ENCODE measurements at regions not wholly inside any gene's neighbourhood (a gene's known extent, or its start where the extent isn't known, plus 50 kb on each side); places are given as distances from the start of the nearest gene placed in this dataset.

DNA sequence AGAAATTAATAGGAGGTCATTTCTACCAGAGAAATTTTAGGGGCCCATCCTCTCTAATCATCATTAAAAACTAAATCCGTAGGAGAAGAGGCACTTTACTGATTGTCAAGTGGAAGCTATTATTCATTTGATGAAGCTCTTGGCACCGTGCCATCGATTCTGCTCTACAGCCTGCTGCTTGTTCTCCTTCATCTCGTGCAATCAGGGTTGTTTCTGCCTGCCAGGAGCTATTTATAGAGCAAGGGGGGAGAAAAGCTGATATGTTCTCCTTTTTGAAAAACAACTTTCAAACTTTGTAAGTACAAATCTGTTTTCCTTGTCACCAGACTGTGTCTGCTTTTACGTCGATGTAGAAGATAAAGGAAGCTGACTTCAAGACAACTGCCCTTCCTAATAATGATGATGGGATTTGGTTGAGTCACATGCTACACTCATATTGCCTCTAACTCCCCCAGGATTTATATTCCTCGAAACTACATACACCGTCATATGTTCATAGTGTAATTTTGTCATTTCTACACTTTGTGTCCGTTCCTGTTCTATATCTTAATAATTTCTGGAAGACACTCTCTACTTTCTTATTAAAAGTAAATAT lies 169.6 kb upstream of the LHX8 start:
- Mint-ChIP-seq H3K4me1 (no peaks in the 10 kb centered on the region), H3K4me3 (no peak overlapping the region), H3K27me3 (ENCODE audit: insufficient read depth, low read depth, poor library complexity) (no peaks in the 10 kb centered on the region), H3K27ac (no peak overlapping the region), H3K9me3 (no peaks in the 10 kb centered on the region), H3K36me3 (ENCODE audit: low read depth) (no peaks in the 10 kb centered on the region)
- Histone ChIP-seq H2AFZ (no peak overlapping the region), H3K9me2 (ENCODE audit: insufficient read depth) (no peaks in the 10 kb centered on the region), H3K27me3 (ENCODE audit: insufficient read depth) (no peaks in the 10 kb centered on the region), H3K36me3 (ENCODE audit: insufficient read depth) (no peaks in the 10 kb centered on the region), H3K79me2 (replicated peaks; ENCODE audit: insufficient read depth) (no peaks in the 10 kb centered on the region), H3K4me1 (ENCODE audit: insufficient read depth) (no peaks in the 10 kb centered on the region), H4K20me1 (replicated peaks; ENCODE audit: insufficient read depth) (no peaks in the 10 kb centered on the region), H3K4me2 (no peak overlapping the region), H3K27ac (ENCODE audit: low read depth) (no peak overlapping the region), H3K4me3 (no peak overlapping the region), H3F3A (replicated peaks; ENCODE audit: low read depth) (no peaks in the 10 kb centered on the region)
- TF ChIP-seq CREB1 (CRISPR knock-in tag; IDR thresholded peaks at IDR 0.05; ENCODE audit: low read depth) (no peak), NANOG (IDR thresholded peaks at IDR 0.05; ENCODE audit: borderline replicate concordance) (no peak), EZH2phosphoT487 (IDR thresholded peaks at IDR 0.05; ENCODE audit: unreplicated experiment) (no peak)
- TF ChIP-seq, protein P1, sequence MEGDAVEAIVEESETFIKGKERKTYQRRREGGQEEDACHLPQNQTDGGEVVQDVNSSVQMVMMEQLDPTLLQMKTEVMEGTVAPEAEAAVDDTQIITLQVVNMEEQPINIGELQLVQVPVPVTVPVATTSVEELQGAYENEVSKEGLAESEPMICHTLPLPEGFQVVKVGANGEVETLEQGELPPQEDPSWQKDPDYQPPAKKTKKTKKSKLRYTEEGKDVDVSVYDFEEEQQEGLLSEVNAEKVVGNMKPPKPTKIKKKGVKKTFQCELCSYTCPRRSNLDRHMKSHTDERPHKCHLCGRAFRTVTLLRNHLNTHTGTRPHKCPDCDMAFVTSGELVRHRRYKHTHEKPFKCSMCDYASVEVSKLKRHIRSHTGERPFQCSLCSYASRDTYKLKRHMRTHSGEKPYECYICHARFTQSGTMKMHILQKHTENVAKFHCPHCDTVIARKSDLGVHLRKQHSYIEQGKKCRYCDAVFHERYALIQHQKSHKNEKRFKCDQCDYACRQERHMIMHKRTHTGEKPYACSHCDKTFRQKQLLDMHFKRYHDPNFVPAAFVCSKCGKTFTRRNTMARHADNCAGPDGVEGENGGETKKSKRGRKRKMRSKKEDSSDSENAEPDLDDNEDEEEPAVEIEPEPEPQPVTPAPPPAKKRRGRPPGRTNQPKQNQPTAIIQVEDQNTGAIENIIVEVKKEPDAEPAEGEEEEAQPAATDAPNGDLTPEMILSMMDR (conservative IDR thresholded peaks at IDR 0.05; ENCODE audit: low read depth in 2 of 2) = no peak
- no peak for ATAC-seq
- no peak for DNase-seq (ENCODE audit: low spot score)

DNA sequence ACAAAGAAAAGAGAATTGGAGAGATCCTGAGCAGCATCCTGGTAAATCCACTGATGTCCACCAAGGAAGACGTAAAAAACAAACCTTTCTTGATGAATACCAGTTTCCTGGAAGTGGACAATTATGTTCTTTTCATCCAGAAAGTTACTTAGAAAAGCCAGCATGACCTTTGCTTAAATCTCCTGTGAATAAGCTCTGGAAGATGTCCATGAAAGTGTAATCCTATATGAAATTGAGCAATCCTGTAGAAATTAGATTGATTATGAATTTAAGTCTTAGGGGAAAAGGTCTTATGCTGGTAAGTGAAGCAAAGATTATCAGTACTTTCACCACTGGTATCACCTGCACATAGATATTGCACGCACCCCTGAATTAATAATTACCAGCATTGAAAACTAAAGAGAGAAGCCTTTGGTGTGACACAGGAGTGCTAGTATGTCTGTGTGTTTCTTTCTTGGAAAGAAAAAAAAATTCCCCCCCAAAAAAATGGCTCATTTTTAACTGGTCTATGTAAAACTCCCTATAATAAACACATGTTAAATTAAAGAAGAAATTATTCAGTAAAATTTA lies 164.5 kb upstream of the LHX8 start:
- no peak overlapping the region for H3K4me2 ChIP-seq
- H3F3A ChIP-seq (replicated peaks; ENCODE audit: low read depth) = no peaks in the 10 kb centered on the region
- no peak overlapping the region for H3K4me3 Mint-ChIP-seq
- no peaks in the 10 kb centered on the region for H3K9me3 Mint-ChIP-seq
- no peaks in the 10 kb centered on the region for H4K20me1 ChIP-seq (replicated peaks; ENCODE audit: insufficient read depth)
- H2AFZ ChIP-seq = no peak overlapping the region
- H3K27me3 Mint-ChIP-seq (ENCODE audit: insufficient read depth, low read depth, poor library complexity) = no peaks in the 10 kb centered on the region
- H3K36me3 Mint-ChIP-seq (ENCODE audit: low read depth) = no peaks in the 10 kb centered on the region
- TF ChIP-seq, protein P2, sequence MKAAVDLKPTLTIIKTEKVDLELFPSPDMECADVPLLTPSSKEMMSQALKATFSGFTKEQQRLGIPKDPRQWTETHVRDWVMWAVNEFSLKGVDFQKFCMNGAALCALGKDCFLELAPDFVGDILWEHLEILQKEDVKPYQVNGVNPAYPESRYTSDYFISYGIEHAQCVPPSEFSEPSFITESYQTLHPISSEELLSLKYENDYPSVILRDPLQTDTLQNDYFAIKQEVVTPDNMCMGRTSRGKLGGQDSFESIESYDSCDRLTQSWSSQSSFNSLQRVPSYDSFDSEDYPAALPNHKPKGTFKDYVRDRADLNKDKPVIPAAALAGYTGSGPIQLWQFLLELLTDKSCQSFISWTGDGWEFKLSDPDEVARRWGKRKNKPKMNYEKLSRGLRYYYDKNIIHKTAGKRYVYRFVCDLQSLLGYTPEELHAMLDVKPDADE (IDR thresholded peaks at IDR 0.05) = no peak
- TF ChIP-seq EZH2 (IDR thresholded peaks at IDR 0.05; ENCODE audit: low read depth, unreplicated experiment) (no peak), CREB1 (CRISPR knock-in tag; IDR thresholded peaks at IDR 0.05; ENCODE audit: low read depth) (no peak), JUNB (IDR thresholded peaks at IDR 0.05; ENCODE audit: unreplicated experiment) (no peak)
- TF ChIP-seq, protein P3, sequence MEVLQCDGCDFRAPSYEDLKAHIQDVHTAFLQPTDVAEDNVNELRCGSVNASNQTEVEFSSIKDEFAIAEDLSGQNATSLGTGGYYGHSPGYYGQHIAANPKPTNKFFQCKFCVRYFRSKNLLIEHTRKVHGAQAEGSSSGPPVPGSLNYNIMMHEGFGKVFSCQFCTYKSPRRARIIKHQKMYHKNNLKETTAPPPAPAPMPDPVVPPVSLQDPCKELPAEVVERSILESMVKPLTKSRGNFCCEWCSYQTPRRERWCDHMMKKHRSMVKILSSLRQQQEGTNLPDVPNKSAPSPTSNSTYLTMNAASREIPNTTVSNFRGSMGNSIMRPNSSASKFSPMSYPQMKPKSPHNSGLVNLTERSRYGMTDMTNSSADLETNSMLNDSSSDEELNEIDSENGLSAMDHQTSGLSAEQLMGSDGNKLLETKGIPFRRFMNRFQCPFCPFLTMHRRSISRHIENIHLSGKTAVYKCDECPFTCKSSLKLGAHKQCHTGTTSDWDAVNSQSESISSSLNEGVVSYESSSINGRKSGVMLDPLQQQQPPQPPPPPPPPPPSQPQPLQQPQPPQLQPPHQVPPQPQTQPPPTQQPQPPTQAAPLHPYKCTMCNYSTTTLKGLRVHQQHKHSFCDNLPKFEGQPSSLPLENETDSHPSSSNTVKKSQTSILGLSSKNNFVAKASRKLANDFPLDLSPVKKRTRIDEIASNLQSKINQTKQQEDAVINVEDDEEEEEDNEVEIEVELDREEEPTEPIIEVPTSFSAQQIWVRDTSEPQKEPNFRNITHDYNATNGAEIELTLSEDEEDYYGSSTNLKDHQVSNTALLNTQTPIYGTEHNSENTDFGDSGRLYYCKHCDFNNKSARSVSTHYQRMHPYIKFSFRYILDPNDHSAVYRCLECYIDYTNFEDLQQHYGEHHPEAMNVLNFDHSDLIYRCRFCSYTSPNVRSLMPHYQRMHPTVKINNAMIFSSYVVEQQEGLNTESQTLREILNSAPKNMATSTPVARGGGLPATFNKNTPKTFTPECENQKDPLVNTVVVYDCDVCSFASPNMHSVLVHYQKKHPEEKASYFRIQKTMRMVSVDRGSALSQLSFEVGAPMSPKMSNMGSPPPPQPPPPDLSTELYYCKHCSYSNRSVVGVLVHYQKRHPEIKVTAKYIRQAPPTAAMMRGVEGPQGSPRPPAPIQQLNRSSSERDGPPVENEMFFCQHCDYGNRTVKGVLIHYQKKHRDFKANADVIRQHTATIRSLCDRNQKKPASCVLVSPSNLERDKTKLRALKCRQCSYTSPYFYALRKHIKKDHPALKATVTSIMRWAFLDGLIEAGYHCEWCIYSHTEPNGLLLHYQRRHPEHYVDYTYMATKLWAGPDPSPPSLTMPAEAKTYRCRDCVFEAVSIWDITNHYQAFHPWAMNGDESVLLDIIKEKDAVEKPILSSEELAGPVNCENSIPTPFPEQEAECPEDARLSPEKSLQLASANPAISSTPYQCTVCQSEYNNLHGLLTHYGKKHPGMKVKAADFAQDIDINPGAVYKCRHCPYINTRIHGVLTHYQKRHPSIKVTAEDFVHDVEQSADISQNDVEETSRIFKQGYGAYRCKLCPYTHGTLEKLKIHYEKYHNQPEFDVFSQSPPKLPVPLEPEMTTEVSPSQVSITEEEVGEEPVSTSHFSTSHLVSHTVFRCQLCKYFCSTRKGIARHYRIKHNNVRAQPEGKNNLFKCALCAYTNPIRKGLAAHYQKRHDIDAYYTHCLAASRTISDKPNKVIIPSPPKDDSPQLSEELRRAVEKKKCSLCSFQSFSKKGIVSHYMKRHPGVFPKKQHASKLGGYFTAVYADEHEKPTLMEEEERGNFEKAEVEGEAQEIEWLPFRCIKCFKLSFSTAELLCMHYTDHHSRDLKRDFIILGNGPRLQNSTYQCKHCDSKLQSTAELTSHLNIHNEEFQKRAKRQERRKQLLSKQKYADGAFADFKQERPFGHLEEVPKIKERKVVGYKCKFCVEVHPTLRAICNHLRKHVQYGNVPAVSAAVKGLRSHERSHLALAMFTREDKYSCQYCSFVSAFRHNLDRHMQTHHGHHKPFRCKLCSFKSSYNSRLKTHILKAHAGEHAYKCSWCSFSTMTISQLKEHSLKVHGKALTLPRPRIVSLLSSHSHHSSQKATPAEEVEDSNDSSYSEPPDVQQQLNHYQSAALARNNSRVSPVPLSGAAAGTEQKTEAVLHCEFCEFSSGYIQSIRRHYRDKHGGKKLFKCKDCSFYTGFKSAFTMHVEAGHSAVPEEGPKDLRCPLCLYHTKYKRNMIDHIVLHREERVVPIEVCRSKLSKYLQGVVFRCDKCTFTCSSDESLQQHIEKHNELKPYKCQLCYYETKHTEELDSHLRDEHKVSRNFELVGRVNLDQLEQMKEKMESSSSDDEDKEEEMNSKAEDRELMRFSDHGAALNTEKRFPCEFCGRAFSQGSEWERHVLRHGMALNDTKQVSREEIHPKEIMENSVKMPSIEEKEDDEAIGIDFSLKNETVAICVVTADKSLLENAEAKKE (CRISPR knock-in tag; IDR thresholded peaks at IDR 0.05) = no peak
- H3K4me3 ChIP-seq = no peak overlapping the region
- no peaks in the 10 kb centered on the region for H3K27me3 ChIP-seq (ENCODE audit: insufficient read depth)
- H3K79me2 ChIP-seq (replicated peaks; ENCODE audit: insufficient read depth) = no peaks in the 10 kb centered on the region
- H3K4me1 ChIP-seq (ENCODE audit: insufficient read depth) = peaks cover 8% of the 10 kb centered on the region
- no peaks in the 10 kb centered on the region for H3K36me3 ChIP-seq (ENCODE audit: insufficient read depth)
- ATAC-seq = no peak
- no peak overlapping the region for H3K27ac Mint-ChIP-seq
- H3K9me2 ChIP-seq (ENCODE audit: insufficient read depth) = no peaks in the 10 kb centered on the region
- H3K27ac ChIP-seq (ENCODE audit: low read depth) = no peak overlapping the region
- H3K4me1 Mint-ChIP-seq = peaks cover 7% of the 10 kb centered on the region; the same call in 2 of the 3 replicates
- DNase-seq (ENCODE audit: low spot score) = no peak
